ENCODE measurements at regions not wholly inside any gene's neighbourhood (a gene's known extent, or its start where the extent isn't known, plus 50 kb on each side); places are given as distances from the start of the nearest gene placed in this dataset.

- no peaks in the 10 kb centered on the region for H4K20me1 ChIP-seq (ENCODE audit: control insufficient read depth, extremely low read depth, insufficient read depth, low read length)
- no peaks in the 10 kb centered on the region for H3K9me1 ChIP-seq (ENCODE audit: control insufficient read depth, extremely low read depth, insufficient read depth, low read length)
- no peaks in the 10 kb centered on the region for H3K27me3 ChIP-seq (ENCODE audit: control insufficient read depth, extremely low read depth, insufficient read depth, low read length)
- no peak overlapping the region for H3K27ac ChIP-seq (ENCODE audit: control insufficient read depth, insufficient read depth, low read length)
- TF ChIP-seq, protein P1, sequence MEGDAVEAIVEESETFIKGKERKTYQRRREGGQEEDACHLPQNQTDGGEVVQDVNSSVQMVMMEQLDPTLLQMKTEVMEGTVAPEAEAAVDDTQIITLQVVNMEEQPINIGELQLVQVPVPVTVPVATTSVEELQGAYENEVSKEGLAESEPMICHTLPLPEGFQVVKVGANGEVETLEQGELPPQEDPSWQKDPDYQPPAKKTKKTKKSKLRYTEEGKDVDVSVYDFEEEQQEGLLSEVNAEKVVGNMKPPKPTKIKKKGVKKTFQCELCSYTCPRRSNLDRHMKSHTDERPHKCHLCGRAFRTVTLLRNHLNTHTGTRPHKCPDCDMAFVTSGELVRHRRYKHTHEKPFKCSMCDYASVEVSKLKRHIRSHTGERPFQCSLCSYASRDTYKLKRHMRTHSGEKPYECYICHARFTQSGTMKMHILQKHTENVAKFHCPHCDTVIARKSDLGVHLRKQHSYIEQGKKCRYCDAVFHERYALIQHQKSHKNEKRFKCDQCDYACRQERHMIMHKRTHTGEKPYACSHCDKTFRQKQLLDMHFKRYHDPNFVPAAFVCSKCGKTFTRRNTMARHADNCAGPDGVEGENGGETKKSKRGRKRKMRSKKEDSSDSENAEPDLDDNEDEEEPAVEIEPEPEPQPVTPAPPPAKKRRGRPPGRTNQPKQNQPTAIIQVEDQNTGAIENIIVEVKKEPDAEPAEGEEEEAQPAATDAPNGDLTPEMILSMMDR (optimal IDR thresholded peaks at IDR 0.05 in 1 of 3, IDR thresholded peaks at IDR 0.05 in 1 of 3, conservative IDR thresholded peaks at IDR 0.05 in 1 of 3; ENCODE audit: extremely low read depth in 1 of 3, insufficient read depth in 2 of 3, low read length in 3 of 3) = no peak
- no peak for TF ChIP-seq EZH2 (IDR thresholded peaks at IDR 0.05; ENCODE audit: low read length)
- no peak overlapping the region for H3K4me2 ChIP-seq (ENCODE audit: control insufficient read depth, extremely low read depth, insufficient read depth, low read depth, low read length)
- no peak overlapping the region for H2AFZ ChIP-seq (ENCODE audit: control insufficient read depth, low read length)
- no peak for DNase-seq (ENCODE audit: low read depth, low spot score)
- dilution Hi-C loops (cut with MboI; ENCODE audit: extremely low pct_ligation_motif_present, low sequenced_read_pairs) = no loop called here
- H3K79me2 ChIP-seq (ENCODE audit: control insufficient read depth, insufficient read depth, low read length) = no peaks in the 10 kb centered on the region
- no peaks in the 10 kb centered on the region for H3K9me3 ChIP-seq (ENCODE audit: control insufficient read depth, low read depth, low read length)
- no peaks in the 10 kb centered on the region for H3K36me3 ChIP-seq (ENCODE audit: control insufficient read depth in 2 of 2, extremely low read depth in 1 of 2, insufficient read depth in 2 of 2, low read length in 2 of 2)
- no peaks in the 10 kb centered on the region for H3K4me1 ChIP-seq (ENCODE audit: control insufficient read depth, extremely low read depth, insufficient read depth, low read length)
- no peak for FAIRE-seq
- no peak overlapping the region for H3K4me3 ChIP-seq (ENCODE audit: control insufficient read depth in 2 of 3, extremely low read depth in 1 of 3, insufficient read depth in 2 of 3, low read depth in 1 of 3, low read length in 3 of 3)
- no peak overlapping the region for H3K9ac ChIP-seq (ENCODE audit: control insufficient read depth, extremely low read depth, insufficient read depth, low read length)
These were observed 97.3 kb upstream of the OPRM1 start for GRCh38 chr6:153941768-153942167.

DNA sequence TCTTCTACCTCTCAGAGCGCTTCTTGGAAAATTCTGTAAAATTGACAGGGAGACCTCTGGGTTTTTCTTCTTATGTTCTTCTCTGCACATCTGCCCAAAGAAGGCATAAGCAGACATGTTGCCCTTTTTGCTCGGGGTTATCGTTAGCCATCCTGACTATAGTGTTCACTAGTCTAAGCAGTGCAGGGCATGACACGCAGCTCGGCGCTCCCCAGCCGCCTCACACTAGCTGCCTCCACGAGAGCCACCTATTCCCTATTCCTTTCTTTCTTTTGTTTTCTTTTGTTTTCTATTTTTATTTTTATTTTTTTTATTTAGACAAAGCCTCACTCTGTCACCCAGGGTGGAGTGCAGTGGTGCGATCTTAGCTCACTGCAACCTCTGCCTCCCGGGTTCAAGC, 100.2 kb upstream of the OPRM1 start:
- Histone ChIP-seq H3K27me3 (ENCODE audit: control insufficient read depth, extremely low read depth, insufficient read depth, low read length) (no peaks in the 10 kb centered on the region), H3K9me3 (ENCODE audit: control insufficient read depth, low read depth, low read length) (no peaks in the 10 kb centered on the region), H4K20me1 (ENCODE audit: control insufficient read depth, extremely low read depth, insufficient read depth, low read length) (no peaks in the 10 kb centered on the region), H3K9ac (ENCODE audit: control insufficient read depth, extremely low read depth, insufficient read depth, low read length) (no peak overlapping the region), H2AFZ (ENCODE audit: control insufficient read depth, low read length) (no peak overlapping the region), H3K36me3 (ENCODE audit: control insufficient read depth in 2 of 2, extremely low read depth in 1 of 2, insufficient read depth in 2 of 2, low read length in 2 of 2) (no peaks in the 10 kb centered on the region), H3K4me2 (ENCODE audit: control insufficient read depth, extremely low read depth, insufficient read depth, low read depth, low read length) (no peak overlapping the region), H3K79me2 (ENCODE audit: control insufficient read depth, insufficient read depth, low read length) (no peaks in the 10 kb centered on the region), H3K4me3 (ENCODE audit: control insufficient read depth in 2 of 3, extremely low read depth in 1 of 3, insufficient read depth in 2 of 3, low read depth in 1 of 3, low read length in 3 of 3) (no peak overlapping the region), H3K9me1 (ENCODE audit: control insufficient read depth, extremely low read depth, insufficient read depth, low read length) (no peaks in the 10 kb centered on the region), H3K4me1 (ENCODE audit: control insufficient read depth, extremely low read depth, insufficient read depth, low read length) (no peaks in the 10 kb centered on the region), H3K27ac (ENCODE audit: control insufficient read depth, insufficient read depth, low read length) (no peak overlapping the region)
- no peak for TF ChIP-seq EZH2 (IDR thresholded peaks at IDR 0.05; ENCODE audit: low read length)
- TF ChIP-seq, protein P1 (optimal IDR thresholded peaks at IDR 0.05 in 1 of 3, IDR thresholded peaks at IDR 0.05 in 1 of 3, conservative IDR thresholded peaks at IDR 0.05 in 1 of 3; ENCODE audit: extremely low read depth in 1 of 3, insufficient read depth in 2 of 3, low read length in 3 of 3) = no peak
- dilution Hi-C loops (cut with MboI; ENCODE audit: extremely low pct_ligation_motif_present, low sequenced_read_pairs) = no loop called here
- DNase-seq (ENCODE audit: low read depth, low spot score) (no peak), FAIRE-seq (no peak)

Measured in keratinocyte (primary cell).